HepG2 (cell line): ENCODE measurements at regions not wholly inside any gene's neighbourhood (a gene's known extent, or its start where the extent isn't known, plus 50 kb on each side); places are given as distances from the start of the nearest gene placed in this dataset.

Experiments used
- ATAC-seq: fragments of 200-7000 bp; cut with Tn5 transposase; 3 replicates; pipeline ENCODE4 v1.9.1; 2020; ENCODE audit warnings: mild to moderate bottlenecking, moderate library complexity
- BruUV-seq: library from RNA; stranded (reverse); fragments of 400-500 nt; replicated peaks from 2 replicates; lab custom pipeline; 2021; lab: Mats Ljungman, UMichigan
- CTCF ChIA-PET: fragments of 300-600 bp; formaldehyde crosslinking; extraction: SDS; loops from one replicate; lab custom pipeline; 2021; ENCODE audit warnings: low total read pairs, inconsistent platforms, low intra/inter-chr PET ratio; lab: Yijun Ruan, JAX
- POLR2A ChIA-PET: fragments of 350-600 bp; sonication (Branson Sonifier 250); formaldehyde crosslinking; loops from one replicate; lab custom pipeline; 2020; ENCODE audit warnings: antibody characterized with exemption, inconsistent platforms; lab: Yijun Ruan, JAX
- DNase-seq: peaks from one replicate; pipeline ENCODE4 v3.0.0-alpha.2; 2015; ENCODE audit warnings: low spot score
- FAIRE-seq: peaks from 3 replicates; lab custom pipeline; 2011; peaks lifted over from hg19 to GRCh38; lab: Jason Lieb, UNC
- H2AFZ ChIP-seq: one replicate; pipeline ENCODE4 v1.6.1; 2011; ENCODE audit warnings: low read length, inconsistent platforms
- H3K27ac ChIP-seq: fragments of 300-600 bp; 3 replicates; pipeline ENCODE4 v1.8.0; 2011; ENCODE audit warnings: mixed run types, mild to moderate bottlenecking, mixed read lengths, low read length, inconsistent platforms; ENCODE audit not compliant: insufficient read depth; ENCODE audit errors: extremely low read length
- H3K27me3 ChIP-seq, 2 experiments: fragments of 200-600 bp in 1 of 2; 2 replicates in 1 of 2; 3 replicates in 1 of 2; pipeline versions ENCODE4 v1.6.0 to v1.8.0; 2011; ENCODE audit warnings: low read length in 2 of 2, mild to moderate bottlenecking in 2 of 2, moderate library complexity in 2 of 2, inconsistent platforms in 1 of 2; ENCODE audit not compliant: insufficient read depth in 2 of 2, control insufficient read depth in 1 of 2
- H3K36me3 ChIP-seq, 2 experiments: fragments of 200-600 bp in 1 of 2; replicated peaks in 1 of 2; 2 replicates in 1 of 2; 3 replicates in 1 of 2; pipeline versions ENCODE4 v1.5.1 to v1.8.0; 2011; ENCODE audit warnings: low read length in 2 of 2, inconsistent platforms in 1 of 2; ENCODE audit not compliant: insufficient read depth in 2 of 2, control insufficient read depth in 1 of 2
- H3K4me1 ChIP-seq: 2 replicates; pipeline ENCODE4 v1.5.1; 2012; ENCODE audit warnings: low read length, inconsistent platforms; ENCODE audit not compliant: insufficient read depth
- H3K4me2 ChIP-seq: 2 replicates; pipeline ENCODE4 v1.6.0; 2011; ENCODE audit warnings: low read depth, low read length, inconsistent platforms
- H3K4me3 ChIP-seq, 3 experiments: fragments of 200-600 bp in 1 of 3; sonication (generic), shearing (Covaris generic) in 1 of 3; replicated peaks in 1 of 3; 2 replicates each; pipeline ENCODE4 v1.5.1; 2011 to 2016; ENCODE audit warnings: low read length in 3 of 3, inconsistent platforms in 2 of 3, low read depth in 2 of 3, mild to moderate bottlenecking in 2 of 3, control low read depth in 1 of 3, mixed read lengths in 1 of 3; ENCODE audit not compliant: insufficient read depth in 1 of 3
- H3K79me2 ChIP-seq: one replicate; pipeline ENCODE4 v1.6.1; 2011; ENCODE audit warnings: low read length, inconsistent platforms; ENCODE audit not compliant: insufficient read depth
- H3K9ac ChIP-seq: 2 replicates; pipeline ENCODE4 v1.6.0; 2011; ENCODE audit warnings: mild to moderate bottlenecking, low read depth, low read length, inconsistent platforms; ENCODE audit not compliant: insufficient read depth
- H3K9me3 ChIP-seq: 2 replicates; pipeline ENCODE4 v1.5.1; 2012; ENCODE audit warnings: mild to moderate bottlenecking, low read length
- H4K20me1 ChIP-seq: 2 replicates; pipeline ENCODE4 v1.6.0; 2011; ENCODE audit warnings: inconsistent platforms, mild to moderate bottlenecking, low read length, moderate library complexity; ENCODE audit not compliant: insufficient read depth
- ETS1 ChIP-seq: sonication (generic); formaldehyde crosslinking; IDR thresholded peaks from 2 replicates; pipeline ENCODE4 v1.4.0; 2020; ENCODE audit warnings: missing genetic modification reagents
- GMEB1 ChIP-seq: sonication (generic); formaldehyde crosslinking; IDR thresholded peaks from 2 replicates; pipeline ENCODE4 v1.5.1; 2020; ENCODE audit warnings: missing genetic modification reagents, mild to moderate bottlenecking, borderline replicate concordance
- KLF9 ChIP-seq: IDR thresholded peaks from 2 replicates; pipeline ENCODE4 v1.6.1; 2016; ENCODE audit warnings: low read depth
- MXD4 ChIP-seq: IDR thresholded peaks from 2 replicates; pipeline ENCODE4 v1.6.1; 2016; ENCODE audit warnings: mild to moderate bottlenecking, missing biosample characterization, missing genetic modification reagents
- REL ChIP-seq: sonication (generic); formaldehyde crosslinking; conservative IDR thresholded peaks from 2 replicates; pipeline ENCODE4 v1.8.0; 2022; ENCODE audit warnings: mild to moderate bottlenecking, missing genetic modification reagents, moderate library complexity
- TBX2 ChIP-seq: sonication (generic); formaldehyde crosslinking; IDR thresholded peaks from 2 replicates; pipeline ENCODE4 v1.5.0; 2020; ENCODE audit warnings: missing genetic modification reagents, mild to moderate bottlenecking, borderline replicate concordance
- ZBTB42 ChIP-seq: sonication (generic); formaldehyde crosslinking; IDR thresholded peaks from 2 replicates; pipeline ENCODE4 v1.5.0; 2020; ENCODE audit warnings: mild to moderate bottlenecking, missing genetic modification reagents
- ZNF331 ChIP-seq: sonication (generic); formaldehyde crosslinking; IDR thresholded peaks from 2 replicates; pipeline ENCODE4 v1.4.0; 2020; ENCODE audit warnings: missing genetic modification reagents
- ZNF557 ChIP-seq: sonication (generic); formaldehyde crosslinking; IDR thresholded peaks from 2 replicates; pipeline ENCODE4 v1.4.0; 2020; ENCODE audit warnings: missing genetic modification reagents
- ZNF605 ChIP-seq: sonication (generic); formaldehyde crosslinking; IDR thresholded peaks from 2 replicates; pipeline ENCODE4 v1.8.0; 2022; ENCODE audit warnings: mild to moderate bottlenecking, missing genetic modification reagents
- ZNF816 ChIP-seq: sonication (generic); formaldehyde crosslinking; IDR thresholded peaks from 2 replicates; pipeline ENCODE4 v1.8.0; 2022; ENCODE audit warnings: missing genetic modification reagents, mild to moderate bottlenecking, borderline replicate concordance
- WGBS: methylation state at CpG from one replicate; pipeline ENCODE4 v1.1.6; 2017; ENCODE audit warnings: low lambda C conversion rate; 5-methylcytosine and 5-hydroxymethylcytosine counted together
- in situ Hi-C: cut with HindIII; loops from 2 replicates; pipeline ENCODE4 v1.10.0; 2017; ENCODE audit warnings: low pct_unique_long_range_greater_than_20kb; ENCODE audit not compliant: extremely low pct_ligation_motif_present
- intact Hi-C: fragments of 100-400 bp; cut with micrococcal nuclease; formaldehyde crosslinking; loops from one replicate; pipeline ENCODE4 v1.10.0; 2022; ENCODE audit not compliant: unreplicated experiment

GRCh38 chr5:147046281-147046680, 167.7 kb upstream of the PPP2R2B start:
- no peak for ATAC-seq
- FAIRE-seq, result no peak
- in situ Hi-C loops, result no loop called here
- DNase-seq, result no peak
- intact Hi-C loops, result no loop called here
- BruUV-seq, result no TSS peak
- ChIA-PET POLR2A (no interaction called here), CTCF (no interaction called here)
- Histone ChIP-seq H2AFZ (no peak overlapping the region), H3K36me3 (no peaks in the 10 kb centered on the region), H4K20me1 (no peaks in the 10 kb centered on the region), H3K9me3 (no peaks in the 10 kb centered on the region), H3K4me3 (no peak overlapping the region), H3K27ac (no peak overlapping the region), H3K9ac (no peak overlapping the region), H3K27me3 (no peaks in the 10 kb centered on the region)
- 5% methylated on average over 1 of the region's 1 CpG for WGBS
- TF ChIP-seq ZBTB42, result no peak
- no peak for TF ChIP-seq ETS1 (CRISPR knock-in tag)
- TF ChIP-seq REL (CRISPR knock-in tag), result no peak
- TF ChIP-seq ZNF605 (CRISPR knock-in tag), result no peak
- TF ChIP-seq ZNF557 (CRISPR knock-in tag), result no peak
- TF ChIP-seq KLF9, result no peak
- TF ChIP-seq TBX2 (CRISPR knock-in tag), result no peak
- TF ChIP-seq GMEB1 (CRISPR knock-in tag), result no peak
- no peak for TF ChIP-seq ZNF331 (CRISPR knock-in tag)
- no peak for TF ChIP-seq MXD4 (CRISPR knock-in tag)
- no peak for TF ChIP-seq ZNF816 (CRISPR knock-in tag)
- TF ChIP-seq, all 625 proteins: peak for 0
- Histone ChIP-seq H3K4me1 (no peaks in the 10 kb centered on the region), H3K4me2 (no peak overlapping the region), H3K79me2 (no peaks in the 10 kb centered on the region)
